Epidermal melanocyte (primary cell): ENCODE measurements at regions not wholly inside any gene's neighbourhood (a gene's known extent, or its start where the extent isn't known, plus 50 kb on each side); places are given as distances from the start of the nearest gene placed in this dataset.

Experiments used
- DNase-seq: peaks from one replicate; pipeline ENCODE4 v3.0.0; 2011; ENCODE audit warnings: low spot score; ENCODE audit not compliant: insufficient read length

DNA sequence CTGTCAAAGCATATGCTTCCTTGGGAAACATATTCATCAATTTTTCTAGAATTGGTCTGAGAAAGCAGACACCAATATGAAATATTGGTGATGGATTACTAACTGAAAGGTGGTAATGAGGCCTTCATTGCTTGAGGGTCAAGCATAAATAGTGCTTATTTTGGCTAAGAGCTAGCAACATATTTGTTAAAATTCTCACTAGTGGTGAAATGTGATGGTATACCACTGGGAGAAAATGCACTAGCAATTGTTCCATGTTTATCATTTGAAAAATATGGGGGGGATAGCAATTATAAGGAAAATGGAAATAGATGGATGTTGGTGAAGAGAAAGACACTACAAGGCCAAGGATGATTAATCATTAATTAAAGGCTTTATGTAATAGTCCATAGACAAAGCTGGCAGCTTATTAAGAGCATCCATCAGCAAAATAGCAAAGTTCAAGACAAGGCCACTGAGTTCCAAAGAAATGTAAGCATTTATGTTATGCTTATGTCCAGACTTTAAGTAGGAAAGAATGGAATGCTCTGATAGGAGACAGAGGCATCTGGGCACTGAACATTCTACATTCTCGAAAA is 253.7 kb upstream of the PRDM9 start:
- DNase-seq = no peak

DNA sequence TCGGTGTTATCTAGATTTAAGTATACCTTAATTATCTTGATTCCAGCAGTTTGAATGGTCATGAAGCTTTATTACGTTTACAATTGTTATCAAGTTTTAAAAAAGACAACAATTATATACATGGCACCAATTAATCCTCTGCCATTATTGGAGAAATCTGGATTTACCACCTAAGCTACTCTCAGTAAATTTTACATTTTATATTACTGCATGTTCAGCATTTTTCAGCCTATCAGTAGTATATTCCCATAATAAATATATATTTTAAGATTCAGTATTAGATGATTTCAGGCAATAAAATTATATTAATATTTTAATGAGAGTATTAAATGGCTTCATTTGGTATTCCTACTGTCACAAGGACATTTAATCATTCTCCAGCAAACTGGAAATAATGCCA is 264.5 kb upstream of the PRDM9 start:
- DNase-seq = no peak

DNA sequence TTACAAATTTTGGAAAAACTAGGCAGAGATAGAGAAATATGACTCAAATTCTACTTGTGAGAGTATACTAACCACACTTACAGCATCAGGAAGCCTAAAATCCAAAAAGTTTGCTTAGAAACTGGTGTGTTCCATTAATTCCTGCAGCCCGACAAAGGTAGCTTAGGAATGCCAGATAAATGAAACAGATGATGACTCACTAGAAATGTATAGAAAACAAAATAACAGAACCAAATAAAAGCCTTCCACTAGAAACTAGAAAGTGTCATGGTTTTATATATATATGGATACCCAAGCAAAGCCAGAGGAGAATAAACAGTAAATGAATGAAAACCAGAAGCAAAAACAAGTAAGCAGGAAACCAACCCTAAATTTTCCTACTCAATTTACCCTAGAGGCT is 272.2 kb upstream of the PRDM9 start:
- no peak for DNase-seq

DNA sequence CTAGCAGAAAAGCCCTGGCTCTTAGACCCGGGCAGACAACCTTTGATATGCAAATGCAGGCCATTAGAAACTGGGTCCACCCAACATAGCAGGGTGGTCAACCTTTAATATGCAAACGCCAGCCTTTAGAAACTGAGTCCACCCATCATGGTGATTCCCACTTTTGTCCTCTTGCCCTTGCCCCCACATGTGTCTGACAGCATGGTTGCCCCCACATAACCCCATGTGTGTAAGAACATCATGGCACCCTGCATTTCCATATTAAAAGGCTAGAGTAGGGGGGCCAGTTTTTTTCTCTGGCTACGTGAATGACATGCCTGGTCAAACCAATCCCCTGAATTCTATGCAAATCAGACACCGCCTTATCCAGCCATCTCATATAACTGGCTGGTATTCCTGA is 273.2 kb upstream of the PRDM9 start:
- DNase-seq = no peak

- DNase-seq = no peak
Observed at GRCh38 chr5:23223846-23224245, 283.6 kb upstream of the PRDM9 start.

DNA sequence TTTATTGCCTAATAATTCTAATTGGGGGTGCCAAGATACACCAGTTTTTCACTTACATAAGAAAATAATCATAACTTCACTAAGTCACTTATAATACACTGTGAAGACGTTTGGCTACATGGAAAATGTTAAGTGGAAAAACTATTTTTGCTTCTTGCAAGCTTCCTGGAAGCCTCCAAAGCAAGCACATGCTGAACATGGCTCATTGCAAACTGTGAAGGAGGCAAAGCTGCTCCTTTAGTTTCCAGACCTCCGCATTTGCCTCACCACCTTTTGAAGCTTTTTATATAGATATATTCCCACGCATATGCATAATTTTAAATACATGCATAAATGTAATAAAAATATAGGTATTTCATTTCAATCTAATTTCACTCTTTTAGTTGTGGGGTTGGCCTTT is 285.6 kb upstream of the PRDM9 start:
- DNase-seq = no peak

DNA sequence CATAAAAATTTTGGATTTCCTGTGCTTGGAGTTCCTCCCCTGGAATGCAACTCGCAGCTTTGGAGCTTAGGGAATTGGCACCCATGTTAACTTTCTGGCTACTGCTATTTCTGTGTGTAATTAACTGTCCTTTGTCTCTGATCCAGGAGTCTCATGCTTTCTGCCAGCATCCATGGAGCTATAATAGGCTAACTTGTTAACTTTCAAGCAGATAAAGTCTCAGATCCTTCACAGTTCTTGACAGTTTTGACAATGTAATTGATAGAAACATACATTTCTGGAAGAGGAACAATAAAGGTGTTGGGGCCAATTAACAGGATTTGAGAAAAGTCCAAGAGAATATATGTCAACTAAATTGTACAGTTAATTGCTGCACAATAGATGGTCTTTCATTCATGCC is 290.2 kb upstream of the PRDM9 start:
- no peak for DNase-seq

DNA sequence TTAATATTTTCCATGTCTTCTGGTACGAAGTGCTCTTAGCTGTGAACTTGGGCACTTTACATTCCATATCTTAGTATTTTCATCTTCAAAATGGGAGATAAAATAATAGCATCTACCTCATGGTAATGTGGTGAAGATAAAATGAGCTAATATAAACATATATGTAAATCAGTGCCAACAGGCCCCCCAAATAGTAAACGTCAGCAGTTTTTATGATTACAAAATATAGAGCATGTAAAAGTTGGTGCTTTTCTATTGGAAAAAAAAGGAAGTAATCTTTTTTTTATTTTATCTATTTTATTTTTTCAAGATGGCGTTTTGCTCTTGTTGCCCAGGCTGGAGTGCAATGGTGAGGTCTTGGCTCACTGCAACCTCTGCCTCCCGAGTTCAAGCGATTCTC is 291.1 kb upstream of the PRDM9 start:
- no peak for DNase-seq

DNA sequence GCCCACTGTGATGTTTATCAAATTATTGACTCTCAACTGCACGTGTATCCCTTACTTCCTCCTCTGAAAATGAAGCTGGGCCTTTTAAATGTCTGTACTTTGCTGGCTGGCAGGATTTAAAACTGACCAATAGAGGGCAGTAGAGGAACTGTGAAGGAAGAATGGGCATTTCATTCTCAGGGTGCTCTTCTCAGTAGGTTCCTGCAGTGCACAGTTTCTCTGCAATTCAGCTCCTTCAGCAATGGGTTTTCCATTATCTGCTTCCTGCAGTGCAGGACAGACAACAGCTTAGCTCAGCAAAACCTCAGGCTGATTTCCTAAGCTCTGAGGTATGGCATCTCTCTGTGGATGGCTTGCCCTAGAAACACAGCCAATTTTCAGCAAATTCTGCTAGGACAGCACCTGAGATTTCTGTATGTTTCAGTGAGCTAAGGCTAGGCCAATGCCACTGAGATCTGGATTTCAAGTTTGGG is 298.4 kb upstream of the PRDM9 start:
- no peak for DNase-seq

DNA sequence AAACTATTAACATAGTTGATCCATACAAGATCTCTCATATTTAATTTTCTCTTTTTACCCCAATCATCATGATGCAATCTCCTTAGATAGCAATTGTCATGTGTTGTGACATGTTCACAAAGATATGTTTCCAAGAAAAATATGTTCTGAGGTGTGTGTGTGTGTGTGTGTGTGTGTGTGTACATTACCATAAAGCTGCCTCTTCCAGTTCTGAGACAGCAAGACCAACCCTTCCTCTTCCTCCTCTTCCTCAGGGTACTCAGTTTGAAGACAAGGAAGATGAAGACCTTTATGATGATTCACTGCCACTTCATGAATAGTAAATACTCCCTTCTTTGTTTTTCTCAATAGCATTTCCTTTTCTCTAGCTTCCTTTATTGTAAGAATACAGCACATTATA is 303.3 kb upstream of the PRDM9 start:
- no peak for DNase-seq

DNA sequence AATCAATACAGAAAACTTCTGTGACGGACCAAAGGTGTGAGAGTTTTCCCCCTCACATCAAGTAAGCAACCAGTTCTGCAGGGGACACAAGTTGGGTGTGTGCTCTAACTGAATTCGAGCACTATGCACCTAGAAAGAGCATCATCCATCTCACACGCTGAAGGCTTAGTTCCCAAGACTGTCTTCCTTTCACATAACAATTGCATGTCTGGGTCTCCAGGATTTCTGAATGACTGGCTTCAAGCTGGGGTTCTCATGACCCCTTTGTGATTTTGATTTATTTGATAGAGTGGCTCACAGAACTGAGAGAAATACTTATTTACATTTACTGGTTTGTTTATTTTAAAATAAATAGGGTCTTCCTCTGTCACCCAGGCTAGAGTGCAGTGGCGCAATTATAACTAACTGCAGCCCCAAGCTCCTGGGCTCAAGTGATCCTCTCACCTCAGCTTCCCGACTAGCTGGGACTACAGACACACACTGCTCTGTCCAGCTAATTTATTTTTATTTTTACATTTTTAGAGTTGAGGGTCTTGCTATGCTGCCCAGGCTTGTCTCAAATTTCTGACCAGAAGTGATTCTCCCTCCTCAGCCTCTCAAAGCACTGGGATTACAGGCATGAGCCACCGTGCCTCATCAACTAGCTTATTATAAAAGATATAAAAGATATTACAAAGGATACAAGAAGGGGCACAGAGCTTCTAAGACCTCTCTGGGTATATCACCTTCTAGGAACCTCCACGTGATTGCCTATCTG is 316.7 kb upstream of the CDH12 start:
- no peak for DNase-seq

DNA sequence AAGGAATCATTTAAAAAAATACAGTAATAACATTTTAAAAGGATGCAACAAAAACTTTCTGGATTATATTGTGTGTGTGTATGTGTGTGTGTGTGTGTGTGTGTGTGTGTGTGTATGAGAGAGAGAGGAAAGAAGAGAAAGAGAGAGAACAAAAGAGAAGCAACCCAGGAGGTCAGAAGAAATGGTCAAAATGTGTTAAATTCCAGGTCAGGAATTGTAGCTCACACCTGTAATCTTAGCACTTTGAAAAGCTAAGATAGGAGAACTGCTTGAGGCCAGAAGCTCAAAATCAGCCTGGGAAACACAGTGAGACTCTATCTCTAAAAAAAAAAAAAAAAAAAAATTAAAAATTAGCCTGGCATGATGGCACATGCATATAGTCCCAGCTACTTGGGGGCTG is 311.8 kb upstream of the CDH12 start:
- DNase-seq = no peak

- DNase-seq = no peak
Observed at GRCh38 chr5:23158179-23158578, 305.0 kb upstream of the CDH12 start.

- no peak for DNase-seq
Observed at GRCh38 chr5:23157716-23158115, 304.6 kb upstream of the CDH12 start.

DNA sequence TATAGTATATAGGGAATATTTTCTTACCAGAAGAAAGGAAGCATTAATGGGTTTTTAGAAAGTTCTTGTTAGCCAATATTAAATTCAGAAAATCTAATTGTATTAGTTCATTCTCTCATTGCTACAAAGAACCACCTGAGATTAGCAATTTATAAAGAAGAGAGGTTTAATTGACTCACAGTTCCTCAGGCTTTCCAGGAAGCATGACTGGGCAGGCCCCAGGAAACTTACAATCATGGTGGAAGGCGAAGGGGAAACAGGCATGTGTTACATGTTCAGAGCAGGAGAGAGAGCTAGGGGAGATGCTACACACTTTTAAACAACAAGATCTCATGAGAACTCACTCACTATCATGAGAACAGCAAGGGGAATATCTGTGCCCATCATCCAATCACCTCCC is 304.0 kb upstream of the CDH12 start:
- no peak for DNase-seq

- no peak for DNase-seq
Observed at GRCh38 chr5:23147625-23148024, 294.5 kb upstream of the CDH12 start.

GRCh38 chr5:23146183-23146582 is 293.0 kb upstream of the CDH12 start:
- no peak for DNase-seq

- DNase-seq = no peak
Observed at GRCh38 chr5:23139338-23140171, 286.4 kb upstream of the CDH12 start.

- DNase-seq = no peak
Observed at GRCh38 chr5:23136958-23137357, 283.8 kb upstream of the CDH12 start.

DNA sequence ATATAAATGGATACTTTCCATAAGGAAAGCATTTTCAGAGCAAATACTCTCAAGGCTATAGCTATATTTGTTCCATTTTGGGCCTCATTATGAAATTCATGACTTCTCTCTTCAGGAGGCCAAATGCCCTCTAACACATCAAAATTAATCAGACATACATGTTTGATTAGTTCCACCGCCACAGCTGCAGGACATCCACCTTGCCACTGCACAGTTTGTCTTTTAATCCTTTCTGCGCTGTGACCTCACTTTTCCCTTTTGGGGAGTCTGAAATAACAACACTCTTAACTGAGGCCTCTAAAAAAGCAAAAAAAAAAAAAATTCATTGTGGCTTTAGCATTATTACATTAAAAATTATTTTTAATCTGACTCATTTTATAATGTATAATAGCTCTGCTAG is 279.1 kb upstream of the CDH12 start:
- no peak for DNase-seq

DNA sequence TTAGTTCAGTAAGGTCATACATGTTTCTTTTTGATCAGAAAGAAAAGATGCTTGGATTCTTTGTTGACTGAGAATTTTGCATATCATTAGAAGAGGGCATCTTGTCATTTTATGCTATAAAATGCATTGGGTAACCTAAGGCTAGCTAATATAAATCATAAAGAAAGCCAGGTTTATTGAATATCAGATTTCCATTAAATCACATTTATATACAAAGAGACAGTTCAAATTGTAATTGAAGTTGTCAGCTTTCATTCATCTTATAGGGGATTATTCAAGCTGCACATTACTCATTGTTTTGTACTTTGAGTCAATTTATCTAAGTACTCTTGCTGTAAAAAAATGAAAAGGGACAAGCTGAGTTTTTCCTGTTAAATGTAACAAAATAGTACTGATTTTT is 259.1 kb upstream of the CDH12 start:
- DNase-seq = no peak

- no peak for DNase-seq
Observed at GRCh38 chr5:23105021-23105420, 251.9 kb upstream of the CDH12 start.
